22Rv1 (cell line): ENCODE measurements at regions not wholly inside any gene's neighbourhood (a gene's known extent, or its start where the extent isn't known, plus 50 kb on each side); places are given as distances from the start of the nearest gene placed in this dataset.
"Not testable (repeated sequence)": the region's sequence is repeated elsewhere in the genome, so short reads cannot be mapped to it uniquely, and the experiment has no call there.

Experiments used
- H3K27ac ChIP-seq: fragments of 450-650 bp; 2 replicates; pipeline ENCODE4 v1.5.1; 2017
- CTCF ChIP-seq: fragments of 450-650 bp; IDR thresholded peaks from 2 replicates; pipeline ENCODE4 v1.5.1; 2017; ENCODE audit warnings: mild to moderate bottlenecking
- ZFX ChIP-seq: fragments of 450-650 bp; IDR thresholded peaks from 2 replicates; pipeline ENCODE4 v1.6.1; 2017; ENCODE audit warnings: antibody characterized with exemption, borderline replicate concordance

- TF ChIP-seq ZFX: no peak
- TF ChIP-seq CTCF: no peak
- no peak overlapping the region for H3K27ac ChIP-seq
Observed at GRCh38 chr1:30519201-30519763, 204.1 kb downstream of the MATN1 start.

- H3K27ac ChIP-seq: no peak overlapping the region
- TF ChIP-seq ZFX (no peak), CTCF (no peak)
Observed at GRCh38 chr1:30518696-30519095, 204.7 kb downstream of the MATN1 start.

- TF ChIP-seq CTCF (no peak), ZFX (no peak)
Observed at GRCh38 chr1:30518186-30518585, 205.2 kb downstream of the MATN1 start.

GRCh38 chr1:30517666-30518065 lies 205.7 kb downstream of the MATN1 start:
- H3K27ac ChIP-seq: not testable (repeated sequence)

More at GRCh38 chr1:30518186-30518585, 205.2 kb downstream of the MATN1 start:
- H3K27ac ChIP-seq: no peak overlapping the region

GRCh38 chr1:30517241-30517640 lies 206.1 kb downstream of the MATN1 start:
- not testable (repeated sequence) for H3K27ac ChIP-seq

GRCh38 chr1:30516485-30516858 lies 206.9 kb downstream of the MATN1 start:
- no peak overlapping the region for H3K27ac ChIP-seq
- TF ChIP-seq CTCF: no peak
- no peak for TF ChIP-seq ZFX

- TF ChIP-seq ZFX (no peak), CTCF (no peak)
- H3K27ac ChIP-seq: no peak overlapping the region
Observed at GRCh38 chr1:30515755-30516484, 207.5 kb downstream of the MATN1 start.

GRCh38 chr1:30514945-30515344 lies 208.4 kb downstream of the MATN1 start:
- H3K27ac ChIP-seq: no peak overlapping the region
- TF ChIP-seq CTCF (no peak), ZFX (no peak)
